ENCODE measurements at regions not wholly inside any gene's neighbourhood (a gene's known extent, or its start where the extent isn't known, plus 50 kb on each side); places are given as distances from the start of the nearest gene placed in this dataset.
"Not testable (repeated sequence)": the region's sequence is repeated elsewhere in the genome, so short reads cannot be mapped to it uniquely, and the experiment has no call there.

- no peak for DNase-seq (ENCODE audit: low read depth)
- TF ChIP-seq CTCF (IDR thresholded peaks at IDR 0.05; ENCODE audit: insufficient read depth, low read length), result no peak
- H3K4me3 ChIP-seq (ENCODE audit: low read depth, low read length), result no peak overlapping the region
Measured at GRCh38 chr2:128594651-128594910, 275.9 kb upstream of the HS6ST1 start.

GRCh38 chr2:128594953-128595677 lies 276.4 kb upstream of the HS6ST1 start:
- H3K4me3 ChIP-seq (ENCODE audit: low read depth, low read length), result no peak overlapping the region
- TF ChIP-seq CTCF (IDR thresholded peaks at IDR 0.05; ENCODE audit: insufficient read depth, low read length), result no peak
- DNase-seq (ENCODE audit: low read depth), result no peak

GRCh38 chr2:128595763-128596395 lies 277.2 kb upstream of the HS6ST1 start:
- DNase-seq (ENCODE audit: low read depth), result no peak
- no peak overlapping the region for H3K4me3 ChIP-seq (ENCODE audit: low read depth, low read length)
- TF ChIP-seq CTCF (IDR thresholded peaks at IDR 0.05; ENCODE audit: insufficient read depth, low read length), result no peak

GRCh38 chr2:128596396-128597120 lies 277.9 kb upstream of the HS6ST1 start:
- DNase-seq (ENCODE audit: low read depth), result no peak
- no peak for TF ChIP-seq CTCF (IDR thresholded peaks at IDR 0.05; ENCODE audit: insufficient read depth, low read length)
- no peak overlapping the region for H3K4me3 ChIP-seq (ENCODE audit: low read depth, low read length)

GRCh38 chr2:128597121-128597762 lies 278.6 kb upstream of the HS6ST1 start:
- DNase-seq (ENCODE audit: low read depth), result no peak
- TF ChIP-seq CTCF (IDR thresholded peaks at IDR 0.05; ENCODE audit: insufficient read depth, low read length), result no peak
- no peak overlapping the region for H3K4me3 ChIP-seq (ENCODE audit: low read depth, low read length)

- not testable (repeated sequence) for H3K4me3 ChIP-seq (ENCODE audit: low read depth, low read length)
Measured at GRCh38 chr2:128598260-128598659, 279.6 kb upstream of the HS6ST1 start.

GRCh38 chr2:128598862-128599441 lies 280.3 kb upstream of the HS6ST1 start:
- no peak for DNase-seq (ENCODE audit: low read depth)
- TF ChIP-seq CTCF (IDR thresholded peaks at IDR 0.05; ENCODE audit: insufficient read depth, low read length), result no peak
- no peak overlapping the region for H3K4me3 ChIP-seq (ENCODE audit: low read depth, low read length)

More at GRCh38 chr2:128598260-128598659, 279.6 kb upstream of the HS6ST1 start:
- DNase-seq (ENCODE audit: low read depth), result not testable (repeated sequence)

All from fibroblast of the aortic adventitia (primary cell).